NOMO-1 treated with dmso at 0.1 percent for 144 hours (cell line): ENCODE measurements at regions not wholly inside any gene's neighbourhood (a gene's known extent, or its start where the extent isn't known, plus 50 kb on each side); places are given as distances from the start of the nearest gene placed in this dataset.
A peak's percentile ranks its signal among the peaks of the same experiment; 100 is the strongest.
"Not testable (repeated sequence)": the region's sequence is repeated elsewhere in the genome, so short reads cannot be mapped to it uniquely, and the experiment has no call there.

Source experiments
- DNase-seq: peaks from one replicate; lab custom pipeline; 2025; ENCODE audit not compliant: unreplicated experiment; lab: John Stamatoyannopoulos, UW

GRCh38 chr4:114085611-114086345 lies 106.3 kb upstream of the ARSJ start:
- no peak for DNase-seq

GRCh38 chr4:114087596-114088230 lies 108.3 kb upstream of the ARSJ start:
- DNase-seq: no peak

- DNase-seq: no peak
Measured at GRCh38 chr4:114088481-114088880, 109.0 kb upstream of the ARSJ start.

GRCh38 chr4:114091546-114091945 lies 112.1 kb upstream of the ARSJ start:
- DNase-seq: no peak

- no peak for DNase-seq
Measured at GRCh38 chr4:114093221-114093715, 113.8 kb upstream of the ARSJ start.

- no peak for DNase-seq
Measured at GRCh38 chr4:114100288-114101031, 121.0 kb upstream of the ARSJ start.

GRCh38 chr4:114103908-114104307 lies 124.5 kb upstream of the ARSJ start:
- DNase-seq: no peak

GRCh38 chr4:114108869-114109268 lies 129.4 kb upstream of the ARSJ start:
- no peak for DNase-seq

- no peak for DNase-seq
Measured at GRCh38 chr4:114109776-114110175, 130.3 kb upstream of the ARSJ start.

GRCh38 chr4:114115526-114115925 lies 136.1 kb upstream of the ARSJ start:
- DNase-seq: no peak

GRCh38 chr4:114116861-114117260 lies 137.4 kb upstream of the ARSJ start:
- DNase-seq: no peak

- no peak for DNase-seq
Measured at GRCh38 chr4:114121221-114121620, 141.8 kb upstream of the ARSJ start.

GRCh38 chr4:114132199-114132598 lies 152.8 kb upstream of the ARSJ start:
- DNase-seq: no peak

- DNase-seq: no peak
Measured at GRCh38 chr4:114132830-114133229, 153.4 kb upstream of the ARSJ start.

- no peak for DNase-seq
Measured at GRCh38 chr4:114136069-114136468, 156.6 kb upstream of the ARSJ start.

- no peak for DNase-seq
Measured at GRCh38 chr4:114137984-114138383, 158.5 kb upstream of the ARSJ start.

- peak; percentile 60 for DNase-seq
Measured at GRCh38 chr4:114146947-114147618, 167.6 kb upstream of the ARSJ start.

- peak; percentile 11 for DNase-seq
Measured at GRCh38 chr4:114147619-114148208, 168.3 kb upstream of the ARSJ start.

GRCh38 chr4:114148372-114149070 lies 169.1 kb upstream of the ARSJ start:
- DNase-seq: not testable (repeated sequence)

GRCh38 chr4:114156371-114156770 lies 176.9 kb upstream of the ARSJ start:
- no peak for DNase-seq
